ENCODE measurements at regions not wholly inside any gene's neighbourhood (a gene's known extent, or its start where the extent isn't known, plus 50 kb on each side); places are given as distances from the start of the nearest gene placed in this dataset.

DNA sequence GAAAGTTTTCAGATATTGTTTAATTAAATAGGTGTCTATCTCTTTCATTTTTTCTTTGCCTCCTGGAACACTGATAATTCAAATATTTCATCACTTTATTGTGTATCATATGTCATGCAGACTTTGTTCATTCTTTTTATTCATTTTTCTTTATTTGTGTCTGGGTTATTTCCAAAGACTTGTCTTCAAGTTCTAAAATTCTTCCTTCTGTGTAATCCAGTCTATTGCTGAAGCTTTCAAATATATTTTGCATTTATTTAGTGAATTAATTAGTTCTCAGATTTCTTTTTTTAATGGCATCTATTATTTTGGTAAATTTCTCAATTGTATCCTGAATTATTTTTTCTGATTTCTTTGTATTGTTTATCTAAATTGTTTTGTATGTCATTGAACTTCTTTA, 70.1 kb downstream of the ZNF330 start:
- DNase-seq, result no peak

DNA sequence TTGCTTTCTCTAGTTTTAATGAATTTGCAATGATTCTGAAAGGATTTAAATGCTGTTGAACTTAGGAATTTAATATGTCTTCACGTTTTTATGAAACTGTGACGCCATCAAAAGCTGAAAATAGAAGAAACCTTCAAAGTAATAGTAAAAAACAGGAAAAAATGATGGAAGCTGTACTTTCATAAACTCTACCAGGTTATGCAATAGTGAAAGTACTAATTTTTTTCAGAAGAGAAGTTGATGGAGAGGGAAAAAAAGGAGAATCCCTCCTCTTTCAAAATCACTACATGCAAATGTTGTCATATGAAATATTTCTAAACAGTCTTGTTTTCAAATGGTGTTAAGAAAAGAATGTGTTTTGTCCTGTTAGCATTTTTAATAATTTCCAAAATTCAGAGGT, 73.6 kb downstream of the ZNF330 start:
- DNase-seq, result no peak

DNA sequence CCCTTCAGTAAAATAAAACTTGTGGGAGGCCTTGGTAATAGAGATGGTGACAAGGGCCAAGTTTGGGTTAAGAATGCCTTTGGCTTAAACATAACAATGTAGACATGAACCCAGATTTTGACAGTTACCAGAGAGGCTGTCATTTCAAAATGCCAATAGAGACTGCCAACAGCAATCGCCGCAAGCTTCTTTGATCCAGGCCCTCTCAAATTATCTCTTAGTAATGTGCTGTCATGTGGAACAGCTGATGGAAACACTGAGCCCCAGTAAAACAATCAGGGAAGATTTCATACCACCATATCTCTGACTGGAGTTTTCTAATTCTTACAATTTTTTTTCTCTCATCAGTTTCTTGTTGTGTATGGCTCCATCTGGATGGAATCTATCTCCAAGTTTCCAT, 80.5 kb downstream of the ZNF330 start:
- peak; percentile 45 for DNase-seq

DNA sequence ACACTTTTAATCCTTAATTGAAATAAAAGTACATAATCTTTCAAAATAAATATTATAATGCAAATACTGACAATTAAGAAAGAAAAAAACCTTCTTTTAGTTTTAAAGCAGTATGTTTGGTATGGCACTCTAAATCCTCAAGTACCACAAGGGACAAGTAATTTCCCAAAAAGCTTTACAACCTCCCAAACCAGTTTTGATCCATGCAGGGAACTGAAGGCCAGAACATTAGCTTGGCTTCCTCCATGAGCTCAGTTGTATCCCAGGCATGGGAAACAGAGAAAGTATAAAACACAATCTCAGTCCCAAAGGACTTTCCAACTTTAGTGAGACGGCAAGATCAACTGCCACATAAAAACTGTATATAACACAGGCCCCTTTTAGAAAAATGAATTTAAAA, 82.2 kb downstream of the ZNF330 start:
- no peak for DNase-seq

DNA sequence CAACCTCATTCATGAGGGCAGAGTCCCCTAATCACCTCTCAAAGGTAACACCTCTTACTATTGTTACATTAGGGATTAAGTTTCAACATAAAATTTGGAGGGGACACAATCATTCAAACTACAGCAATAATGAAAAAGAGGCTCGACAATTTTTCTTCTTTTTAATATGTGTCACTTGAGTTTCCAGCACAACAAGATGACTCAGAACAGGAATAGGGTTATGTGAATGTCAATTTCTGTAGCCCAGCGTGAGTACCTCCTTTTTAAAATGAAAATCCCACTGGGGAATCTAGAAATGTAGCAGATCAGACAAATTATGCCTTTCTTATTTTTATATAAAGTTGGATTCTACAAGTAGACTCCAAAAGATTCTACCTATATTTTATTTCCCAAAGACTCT, 83.7 kb downstream of the ZNF330 start:
- no peak for DNase-seq

DNA sequence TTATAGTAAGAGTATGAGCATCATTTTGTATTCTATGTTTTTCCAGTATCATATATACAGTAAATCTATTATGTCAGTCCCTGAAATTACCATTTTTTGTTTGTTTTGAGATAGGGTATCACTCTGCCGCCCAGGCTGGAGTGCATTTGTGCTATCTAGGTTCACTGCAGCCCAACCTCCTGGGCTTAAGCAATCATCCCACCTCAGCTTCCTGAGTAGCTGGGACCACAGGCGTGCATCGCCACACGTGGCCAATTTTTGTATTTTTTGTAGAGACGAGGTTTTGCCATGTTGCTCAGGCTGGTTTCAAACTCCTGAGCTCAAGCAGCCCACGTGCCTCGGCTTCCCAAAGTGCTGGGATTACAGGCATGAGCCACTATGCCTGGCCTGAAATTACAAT, 85.6 kb downstream of the ZNF330 start:
- DNase-seq, result no peak

DNA sequence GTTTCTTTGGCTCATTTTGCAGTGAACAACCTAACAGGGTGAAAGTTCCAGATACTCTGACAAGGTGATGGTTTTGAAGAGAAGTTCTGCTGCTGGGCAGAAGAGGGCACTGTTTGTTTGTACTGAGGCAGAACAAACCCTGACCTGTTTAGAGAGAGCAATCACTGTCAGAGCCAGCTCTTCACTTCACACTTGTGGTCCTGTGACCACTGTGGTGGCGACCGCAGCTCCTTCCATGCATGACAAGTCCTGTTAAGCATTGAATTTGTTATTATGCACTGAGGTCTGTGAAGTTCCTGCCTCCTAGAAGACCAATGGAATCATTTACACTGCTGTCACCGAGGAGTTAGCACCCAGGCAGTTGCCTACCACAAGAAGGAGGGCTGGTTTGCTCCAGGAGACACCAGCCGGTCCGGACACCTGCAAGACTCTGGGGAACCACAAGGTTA, 86.6 kb downstream of the ZNF330 start:
- DNase-seq, result peak; percentile 72

DNA sequence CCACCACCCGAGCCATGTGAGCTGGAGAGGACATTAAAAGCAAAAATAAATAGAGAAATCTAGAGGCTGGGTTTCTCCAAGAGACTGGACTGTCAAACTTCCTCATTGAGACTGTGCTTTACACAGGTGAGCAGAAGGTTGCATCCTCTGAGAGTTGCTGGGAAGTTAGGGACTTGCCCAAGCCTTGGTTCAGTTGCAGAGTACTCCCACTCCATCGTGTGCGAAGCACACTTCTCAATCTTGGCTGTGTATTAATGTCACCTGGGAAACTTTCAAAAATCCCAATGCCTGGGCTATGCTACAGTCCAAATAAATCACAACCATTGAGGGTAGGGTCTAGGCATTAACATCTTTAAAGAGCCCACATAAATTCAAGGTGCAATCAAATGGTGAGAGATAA, 89.2 kb downstream of the ZNF330 start:
- no peak for DNase-seq

DNA sequence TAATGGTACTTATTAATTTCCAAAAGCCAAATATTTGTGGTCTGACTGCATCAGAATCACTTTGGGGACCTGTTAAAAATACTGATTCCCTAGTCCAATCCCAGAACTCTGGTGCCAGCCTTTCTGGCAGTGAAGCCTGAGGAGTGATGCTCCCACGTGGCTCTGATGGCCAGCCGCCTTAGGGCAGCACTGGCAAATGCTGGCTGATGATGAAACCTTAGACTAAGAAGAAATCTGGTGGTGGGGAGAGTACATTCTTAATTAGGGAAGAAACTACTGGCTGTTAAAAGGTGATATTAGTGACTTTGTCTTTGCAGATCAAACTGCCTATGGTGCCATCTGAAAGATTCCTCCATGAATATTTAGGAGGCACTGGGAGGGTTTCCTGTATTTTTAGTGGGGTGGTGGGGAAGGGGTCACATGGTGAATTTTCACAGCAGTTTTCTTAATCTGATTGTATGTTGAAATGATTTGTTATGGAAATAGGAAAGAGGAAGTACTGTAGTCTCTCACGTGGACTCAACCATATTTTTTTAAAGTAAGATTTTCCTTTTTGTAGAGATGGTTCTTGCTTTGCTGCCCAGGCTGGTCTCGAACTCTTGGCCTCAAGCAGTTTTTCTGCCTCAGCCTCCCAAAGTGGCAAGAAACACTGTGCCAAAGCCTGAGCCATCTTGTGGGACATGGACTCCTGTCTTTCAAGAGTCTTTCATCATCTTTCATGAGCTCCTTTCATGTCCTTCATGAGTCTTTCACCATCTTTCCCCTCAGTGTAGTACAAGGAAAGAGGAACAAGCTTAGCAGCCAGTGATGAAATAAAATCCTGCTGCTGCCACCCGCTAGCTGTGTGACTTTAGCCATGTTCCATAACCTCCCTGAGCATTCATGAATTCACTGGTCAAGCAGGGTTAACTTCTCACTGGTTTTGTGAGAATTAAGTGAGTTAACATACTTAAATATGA, 90.8 kb downstream of the ZNF330 start:
- DNase-seq, result no peak

DNA sequence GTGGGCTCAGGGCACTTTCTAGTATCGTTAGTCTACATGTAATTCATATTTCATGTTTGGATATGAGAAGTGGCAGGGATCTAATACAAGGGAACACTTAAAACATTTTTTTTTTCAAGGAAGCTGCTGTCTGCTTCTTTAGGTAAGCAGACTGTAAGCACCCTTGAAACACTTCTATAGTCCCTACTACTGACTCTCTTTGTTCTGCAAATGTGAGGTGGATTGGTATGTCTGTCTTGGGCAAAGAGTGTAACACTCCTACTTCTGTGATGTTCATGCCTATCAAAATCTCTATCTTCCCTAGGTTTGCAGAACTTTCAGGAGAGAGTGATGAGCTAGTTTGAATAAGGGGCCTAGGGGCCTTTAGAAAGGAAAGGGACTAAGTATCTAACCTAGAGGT, 93.9 kb downstream of the ZNF330 start:
- DNase-seq, result no peak

DNA sequence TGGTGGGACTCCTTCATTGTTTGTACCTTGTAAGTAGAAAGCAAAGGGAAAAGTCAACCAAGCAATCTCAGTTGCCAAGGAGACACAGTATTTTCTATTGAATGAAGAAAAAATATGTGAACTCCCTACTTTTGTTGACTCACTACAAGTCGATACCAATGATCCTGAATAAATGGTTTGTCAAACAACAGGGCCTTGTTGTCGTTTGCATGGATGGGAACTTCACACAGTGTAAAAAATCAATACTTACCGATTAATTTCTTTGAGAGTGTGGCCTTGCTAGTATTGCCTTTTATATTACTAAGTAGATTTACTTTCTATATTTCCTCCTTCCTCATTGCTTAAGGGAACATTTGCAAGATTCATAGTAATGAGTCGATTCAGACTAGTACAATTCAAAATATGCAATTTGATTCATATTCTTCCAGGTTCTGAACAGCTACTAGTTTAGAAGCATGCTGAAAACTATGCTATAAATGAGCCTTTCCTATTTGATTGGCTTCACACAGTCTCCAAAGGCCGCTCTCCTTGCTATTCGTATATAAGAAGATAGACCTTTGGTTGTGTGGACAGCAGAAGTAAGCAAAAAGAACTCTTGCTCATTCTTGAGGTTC, 108.0 kb downstream of the ZNF330 start:
- no peak for DNase-seq

DNA sequence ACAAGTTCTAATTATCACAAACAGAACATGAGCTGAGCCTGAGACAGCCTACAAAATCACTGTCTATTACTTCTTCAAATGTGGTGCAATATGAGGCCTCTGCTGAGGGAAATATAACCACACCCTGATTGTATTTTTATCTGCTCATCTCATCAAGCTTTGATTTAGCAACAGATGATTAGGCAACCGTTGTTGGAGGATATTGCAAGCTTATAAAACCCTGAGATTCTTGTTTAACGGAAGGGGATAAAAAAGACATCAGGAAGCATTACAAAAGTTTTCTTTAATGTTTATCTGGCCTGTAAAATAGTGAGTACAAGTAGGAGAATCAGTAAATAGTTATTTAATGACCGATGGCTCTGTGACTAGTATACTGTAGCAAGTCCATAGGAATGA, 108.5 kb downstream of the ZNF330 start:
- no peak for DNase-seq

DNA sequence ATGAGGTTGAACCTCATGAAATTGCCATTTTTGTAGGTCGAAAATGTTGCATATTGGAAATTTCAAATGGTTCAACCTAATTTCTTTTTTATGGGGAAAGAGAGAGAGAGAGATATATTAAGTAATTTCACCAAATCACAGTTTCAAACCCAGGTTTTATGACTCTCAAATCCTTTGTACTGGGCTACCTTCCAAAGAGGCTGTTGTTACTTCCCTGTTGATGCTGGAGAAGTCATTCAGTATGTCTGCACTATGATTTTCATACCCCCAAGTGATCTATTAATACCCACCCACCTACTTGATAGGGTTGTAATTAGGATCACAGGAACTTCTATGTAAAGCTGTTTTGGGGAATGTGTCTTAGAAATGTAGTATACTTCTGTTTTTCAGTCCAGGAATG, 109.9 kb downstream of the ZNF330 start:
- no peak for DNase-seq

DNA sequence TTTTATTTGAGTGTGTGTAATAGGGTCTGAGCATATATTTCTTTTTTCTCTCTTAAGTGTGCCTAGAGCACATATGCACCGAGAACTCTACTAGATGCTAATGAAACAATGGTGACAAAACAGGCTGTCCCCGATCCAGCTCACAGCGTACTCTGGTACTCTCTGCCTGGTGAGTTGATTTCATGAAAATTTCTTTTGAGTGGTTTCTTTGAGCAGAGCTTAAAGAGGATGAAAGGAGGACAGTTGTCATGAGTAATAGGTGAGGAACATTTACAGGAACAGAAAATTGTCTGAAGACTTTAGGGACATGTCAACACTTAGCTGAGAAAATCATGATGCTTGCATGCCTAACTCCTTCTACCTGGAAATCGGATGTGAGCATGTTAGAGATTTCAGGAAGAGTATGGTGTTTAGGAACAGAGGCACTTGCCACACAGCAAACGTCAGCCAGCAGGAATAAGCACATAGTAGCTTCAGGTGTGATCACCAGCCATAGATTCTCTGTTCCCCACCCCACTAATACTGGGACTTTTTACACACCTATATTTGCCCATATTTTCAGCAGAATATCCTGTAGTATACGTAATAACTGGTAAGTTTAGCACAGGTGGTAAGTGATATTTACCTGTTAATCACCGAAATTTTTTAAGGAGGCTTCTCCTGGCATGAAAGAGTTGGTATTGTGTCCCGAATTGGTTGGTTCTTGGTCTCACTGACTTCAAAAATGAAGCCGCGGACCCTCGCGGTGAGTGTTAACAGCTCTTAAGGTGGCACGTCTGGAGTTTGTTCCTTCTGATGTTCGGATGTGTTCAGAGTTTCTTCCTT, 111.1 kb downstream of the ZNF330 start:
- no peak for DNase-seq

DNA sequence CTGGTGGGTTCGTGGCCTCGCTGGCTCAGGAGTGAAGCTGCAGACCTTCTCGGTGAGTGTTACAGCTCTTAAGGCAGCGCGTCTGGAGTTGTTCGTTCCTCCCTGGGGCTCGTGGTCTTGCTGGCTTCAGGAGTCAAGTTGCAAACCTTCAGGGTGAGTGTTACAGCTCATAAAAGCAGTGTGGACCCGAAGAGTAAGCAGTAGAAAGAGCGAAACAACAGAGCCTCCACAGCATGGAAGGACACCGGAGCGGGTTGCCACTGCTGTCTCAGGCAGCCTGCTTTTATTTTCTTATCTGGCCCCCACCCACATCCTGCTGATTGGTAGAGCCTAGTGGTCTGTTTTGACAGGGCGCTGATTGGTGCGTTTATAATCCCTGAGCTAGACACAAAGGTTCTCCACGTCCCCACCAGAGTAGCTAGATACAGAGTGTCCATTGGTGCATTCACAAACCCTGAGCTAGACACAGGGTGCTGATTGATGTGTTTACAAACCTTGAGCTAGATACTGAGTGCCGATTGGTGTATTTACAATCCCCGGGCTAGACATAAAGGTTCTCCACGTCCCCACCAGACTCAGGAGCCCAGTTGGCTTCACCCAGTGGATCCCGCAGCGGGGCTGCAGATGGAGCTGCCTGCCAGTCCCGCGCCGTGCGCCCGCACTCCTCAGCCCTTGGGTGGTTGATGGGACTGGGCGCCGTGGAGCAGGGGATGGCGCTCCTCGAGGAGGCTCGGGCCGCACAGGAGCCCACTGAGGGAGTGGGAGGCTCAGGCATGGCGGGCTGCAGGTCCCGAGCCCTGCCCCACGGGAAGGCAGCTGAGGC, 111.9 kb downstream of the ZNF330 start:
- DNase-seq, result peak; percentile 59

DNA sequence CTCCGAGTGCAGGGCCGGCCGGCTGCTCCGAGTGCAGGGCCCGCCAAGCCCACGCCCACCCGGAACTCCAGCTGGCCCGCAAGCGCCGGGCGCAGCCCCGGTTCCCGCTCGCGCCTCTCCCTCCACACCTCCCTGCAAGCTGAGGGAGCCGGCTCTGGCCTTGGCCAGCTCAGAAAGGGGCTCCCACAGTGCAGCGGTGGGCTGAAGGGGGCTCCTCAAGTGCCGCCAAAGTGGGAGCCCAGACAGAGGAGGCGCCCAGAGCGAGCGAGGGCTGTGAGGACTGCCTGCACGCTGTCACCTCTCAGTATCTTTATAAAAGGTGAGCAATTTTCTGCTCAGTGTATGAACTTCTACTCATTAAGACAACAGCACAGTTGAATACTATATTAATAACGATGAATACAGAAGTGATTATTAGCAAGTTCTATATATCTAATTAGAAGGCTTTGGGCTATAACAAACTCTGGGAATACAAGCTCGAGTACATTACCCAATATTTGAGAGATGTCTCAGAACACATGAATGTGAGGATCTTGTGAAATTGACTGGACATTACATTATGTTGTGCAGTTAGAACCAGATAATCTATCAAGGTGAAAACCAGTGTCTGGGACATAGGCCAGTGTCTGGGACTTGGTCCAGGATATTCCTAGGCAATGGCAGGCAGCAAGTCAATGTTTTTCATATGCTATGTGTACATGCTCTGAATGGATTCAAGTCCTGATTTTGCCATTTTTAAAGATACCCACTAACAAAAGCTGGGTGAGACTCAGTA, 112.9 kb downstream of the ZNF330 start:
- DNase-seq, result peak; percentile 44

DNA sequence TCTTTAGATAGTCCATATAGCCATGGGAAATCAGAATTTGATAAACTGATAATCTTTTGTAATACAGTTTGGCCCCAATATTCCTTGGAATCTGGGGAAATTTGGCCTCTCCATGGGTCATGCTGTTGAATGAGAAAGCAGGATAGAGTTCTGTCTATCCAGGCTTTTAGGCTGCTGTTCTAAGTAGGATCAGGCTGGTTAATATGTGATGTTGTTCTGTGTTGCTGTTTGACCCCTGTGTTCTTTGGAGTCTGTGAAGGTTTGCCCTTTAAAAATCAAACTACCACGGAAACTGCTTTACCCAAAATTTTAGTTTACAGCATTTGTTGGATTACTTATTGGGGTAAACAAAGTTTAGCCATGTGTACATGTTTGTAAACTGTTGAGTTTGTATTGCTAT, 114.5 kb downstream of the ZNF330 start:
- no peak for DNase-seq

DNA sequence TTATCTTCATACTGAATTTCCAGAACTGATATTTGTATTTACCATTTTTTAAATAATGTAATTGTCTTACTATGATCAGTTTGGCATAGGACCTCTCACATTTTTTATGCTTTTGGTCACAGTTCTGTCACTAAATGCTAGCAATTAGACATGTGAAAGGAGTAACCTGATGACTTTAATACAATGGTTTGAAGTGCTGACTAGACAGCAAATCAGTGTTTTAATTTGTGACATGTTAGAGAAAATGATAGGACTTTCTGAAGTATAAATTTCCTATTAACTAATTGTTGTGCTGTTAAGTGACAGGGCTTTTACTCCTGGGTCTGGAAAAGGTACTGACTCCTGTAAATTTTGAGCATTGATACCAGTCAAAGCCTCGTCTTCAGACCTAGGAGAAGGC, 117.5 kb downstream of the ZNF330 start:
- no peak for DNase-seq

DNA sequence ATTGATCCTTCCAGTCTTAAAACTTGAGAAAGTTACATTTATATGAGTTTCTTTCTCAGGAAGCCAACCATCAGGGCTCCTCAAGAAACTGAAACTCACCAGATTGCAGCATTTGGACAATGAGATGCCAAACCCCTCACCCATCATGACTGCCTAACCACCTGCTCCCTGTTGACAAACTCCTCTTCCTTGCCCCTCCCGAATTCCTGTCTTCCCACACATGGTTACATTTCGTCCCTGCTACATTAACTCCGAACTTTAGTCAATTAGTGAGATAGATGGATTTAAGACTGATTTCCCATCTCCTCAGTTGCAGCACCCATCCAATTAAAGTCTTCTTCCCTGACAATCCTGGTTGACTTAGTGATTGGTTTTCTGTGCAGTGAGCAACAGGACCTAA, 118.7 kb downstream of the ZNF330 start:
- DNase-seq, result no peak

DNA sequence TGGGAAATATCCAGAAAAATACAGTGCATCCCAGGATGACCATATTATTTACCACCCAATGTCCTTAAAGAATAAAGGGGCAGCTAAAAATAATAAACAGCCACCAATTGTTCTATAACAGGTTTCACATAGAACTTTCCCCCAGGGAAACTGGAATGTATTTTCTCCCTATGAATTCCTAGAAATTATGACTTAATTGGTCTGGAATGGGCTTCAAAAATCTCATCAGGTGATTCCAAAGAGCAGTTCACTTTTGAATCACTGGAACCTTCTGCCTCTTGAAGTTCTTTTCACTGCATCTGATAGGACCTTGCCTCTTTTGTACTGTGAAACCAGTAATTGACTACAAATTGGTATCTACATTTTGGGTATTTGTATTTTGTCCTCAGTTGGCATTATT, 119.3 kb downstream of the ZNF330 start:
- no peak for DNase-seq

DNA sequence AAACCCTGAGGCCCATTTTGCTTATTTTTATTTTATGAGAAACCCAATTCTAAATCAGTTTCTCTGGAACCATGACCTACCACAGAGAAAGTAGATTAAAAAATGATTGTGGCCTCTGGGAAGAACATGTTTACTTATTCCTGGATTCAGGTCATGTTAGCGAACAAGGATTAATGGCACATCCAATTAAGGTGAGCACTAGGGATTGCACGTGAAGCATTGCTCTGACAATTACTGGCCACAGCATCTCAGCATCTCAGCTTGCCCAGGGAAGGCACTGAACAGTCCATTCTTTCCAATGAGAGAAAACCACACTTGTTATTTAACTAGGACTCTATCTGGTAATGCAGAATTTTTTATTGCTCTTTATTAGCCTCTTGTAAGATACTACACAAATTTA, 119.8 kb downstream of the ZNF330 start:
- DNase-seq, result no peak

DNA sequence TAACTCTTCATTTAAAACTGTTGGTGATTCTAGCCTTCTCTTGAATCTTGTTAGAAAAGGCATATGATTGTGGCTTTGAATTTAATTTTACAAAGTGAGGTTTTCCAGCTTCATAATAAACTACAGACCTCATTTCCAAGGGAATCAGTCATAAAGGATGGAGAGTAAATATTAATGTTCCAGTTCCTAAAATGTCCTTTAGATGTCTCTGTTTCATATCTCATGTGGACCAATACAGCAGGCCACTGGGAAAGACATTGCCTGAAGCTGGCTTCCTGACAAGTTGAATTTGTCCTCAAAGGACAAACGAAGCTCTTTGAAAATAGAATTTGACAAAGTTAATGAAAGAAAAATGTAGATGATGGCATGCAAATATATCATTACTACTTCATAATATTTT, 125.4 kb downstream of the ZNF330 start:
- no peak for DNase-seq
